IgD-negative memory B cell (primary cell): ENCODE measurements at regions not wholly inside any gene's neighbourhood (a gene's known extent, or its start where the extent isn't known, plus 50 kb on each side); places are given as distances from the start of the nearest gene placed in this dataset.
"Not testable (repeated sequence)": the region's sequence is repeated elsewhere in the genome, so short reads cannot be mapped to it uniquely, and the experiment has no call there.

ENCODE experiments used
- H3K27ac Mint-ChIP-seq, 3 donors: one replicate each; pipeline ENCODE4 v1.8.0; 2020 to 2022; ENCODE audit warnings: mild to moderate bottlenecking in 3 of 3, mixed read lengths in 3 of 3, moderate library complexity in 1 of 3
- H3K27me3 Mint-ChIP-seq: one replicate; pipeline ENCODE4 v1.8.0; 2021; ENCODE audit warnings: mixed read lengths
- H3K36me3 Mint-ChIP-seq: one replicate; pipeline ENCODE4 v1.8.0; 2020; ENCODE audit warnings: mild to moderate bottlenecking, mixed read lengths
- H3K4me1 Mint-ChIP-seq, 3 donors: one replicate each; pipeline ENCODE4 v1.8.0; 2020 to 2022; ENCODE audit warnings: mixed read lengths in 3 of 3, mild to moderate bottlenecking in 1 of 3
- H3K4me3 Mint-ChIP-seq, 4 donors: one replicate each; pipeline ENCODE4 v1.8.0; 2020 to 2022; ENCODE audit warnings: mild to moderate bottlenecking in 4 of 4, mixed read lengths in 4 of 4, moderate library complexity in 3 of 4
- H3K9me3 Mint-ChIP-seq, 3 donors: one replicate each; pipeline ENCODE4 v1.8.0; 2020 to 2021; ENCODE audit warnings: mixed read lengths in 3 of 3, mild to moderate bottlenecking in 1 of 3

GRCh38 chr7:6931456-6931855 lies 105.4 kb upstream of the CCZ1B start:
- H3K36me3 Mint-ChIP-seq, H3K4me1 Mint-ChIP-seq, H3K9me3 Mint-ChIP-seq, H3K27ac Mint-ChIP-seq, H3K27me3 Mint-ChIP-seq, H3K4me3 Mint-ChIP-seq: not testable (repeated sequence)

GRCh38 chr7:6933954-6934632 lies 108.0 kb upstream of the CCZ1B start:
- not testable (repeated sequence) for H3K4me1 Mint-ChIP-seq, H3K4me3 Mint-ChIP-seq, H3K27me3 Mint-ChIP-seq, H3K27ac Mint-ChIP-seq, H3K36me3 Mint-ChIP-seq, H3K9me3 Mint-ChIP-seq

GRCh38 chr7:6934981-6935380 lies 108.9 kb upstream of the CCZ1B start:
- Mint-ChIP-seq H3K27me3 (peaks cover 4% of the 10 kb centered on the region), H3K36me3 (no peaks in the 10 kb centered on the region), H3K4me1 (peaks cover 1 to 5% (median 3%) of the 10 kb centered on the region in 3 donors), H3K27ac (no peak overlapping the region), H3K9me3 (no peaks in the 10 kb centered on the region), H3K4me3 (no peak overlapping the region)

GRCh38 chr7:6936626-6937025 lies 110.6 kb upstream of the CCZ1B start:
- not testable (repeated sequence) for H3K9me3 Mint-ChIP-seq, H3K27ac Mint-ChIP-seq, H3K36me3 Mint-ChIP-seq, H3K27me3 Mint-ChIP-seq, H3K4me1 Mint-ChIP-seq, H3K4me3 Mint-ChIP-seq

GRCh38 chr7:6937746-6938145 lies 111.7 kb upstream of the CCZ1B start:
- H3K9me3 Mint-ChIP-seq, H3K27ac Mint-ChIP-seq, H3K4me3 Mint-ChIP-seq, H3K27me3 Mint-ChIP-seq, H3K36me3 Mint-ChIP-seq, H3K4me1 Mint-ChIP-seq: not testable (repeated sequence)

- H3K27me3 Mint-ChIP-seq, H3K9me3 Mint-ChIP-seq, H3K4me3 Mint-ChIP-seq, H3K4me1 Mint-ChIP-seq, H3K36me3 Mint-ChIP-seq: not testable (repeated sequence)
- H3K27ac Mint-ChIP-seq = peak overlapping the region in 1 of 3 donors; percentile 78
These were observed 112.2 kb upstream of the CCZ1B start for GRCh38 chr7:6938284-6938683.

GRCh38 chr7:6939126-6939525 lies 113.1 kb upstream of the CCZ1B start:
- H3K36me3 Mint-ChIP-seq, H3K27me3 Mint-ChIP-seq, H3K27ac Mint-ChIP-seq, H3K4me1 Mint-ChIP-seq, H3K4me3 Mint-ChIP-seq, H3K9me3 Mint-ChIP-seq: not testable (repeated sequence)

- H3K27ac Mint-ChIP-seq = not testable (repeated sequence)
These were observed 113.8 kb upstream of the CCZ1B start for GRCh38 chr7:6939896-6940295.

GRCh38 chr7:6946873-6947272 lies 120.8 kb upstream of the CCZ1B start:
- not testable (repeated sequence) for H3K9me3 Mint-ChIP-seq, H3K27me3 Mint-ChIP-seq, H3K27ac Mint-ChIP-seq

More at GRCh38 chr7:6939896-6940295, 113.8 kb upstream of the CCZ1B start:
- H3K36me3 Mint-ChIP-seq, H3K4me1 Mint-ChIP-seq, H3K4me3 Mint-ChIP-seq, H3K27me3 Mint-ChIP-seq, H3K9me3 Mint-ChIP-seq: not testable (repeated sequence)

GRCh38 chr7:6950231-6950630 lies 124.2 kb upstream of the CCZ1B start:
- not testable (repeated sequence) for H3K36me3 Mint-ChIP-seq, H3K4me1 Mint-ChIP-seq, H3K27ac Mint-ChIP-seq, H3K9me3 Mint-ChIP-seq, H3K27me3 Mint-ChIP-seq, H3K4me3 Mint-ChIP-seq

More at GRCh38 chr7:6946873-6947272, 120.8 kb upstream of the CCZ1B start:
- H3K36me3 Mint-ChIP-seq, H3K4me1 Mint-ChIP-seq, H3K4me3 Mint-ChIP-seq: not testable (repeated sequence)

GRCh38 chr7:6951553-6951952 lies 125.5 kb upstream of the CCZ1B start:
- H3K27me3 Mint-ChIP-seq = peaks cover 12% of the 10 kb centered on the region
- not testable (repeated sequence) for H3K4me1 Mint-ChIP-seq, H3K9me3 Mint-ChIP-seq, H3K4me3 Mint-ChIP-seq, H3K27ac Mint-ChIP-seq, H3K36me3 Mint-ChIP-seq

- not testable (repeated sequence) for H3K36me3 Mint-ChIP-seq, H3K27me3 Mint-ChIP-seq, H3K4me1 Mint-ChIP-seq, H3K27ac Mint-ChIP-seq, H3K9me3 Mint-ChIP-seq, H3K4me3 Mint-ChIP-seq
These were observed 127.2 kb upstream of the CCZ1B start for GRCh38 chr7:6953138-6953797.

- not testable (repeated sequence) for H3K27me3 Mint-ChIP-seq, H3K4me3 Mint-ChIP-seq, H3K9me3 Mint-ChIP-seq, H3K4me1 Mint-ChIP-seq, H3K27ac Mint-ChIP-seq, H3K36me3 Mint-ChIP-seq
These were observed 127.7 kb upstream of the CCZ1B start for GRCh38 chr7:6953798-6954181.

- H3K27ac Mint-ChIP-seq, H3K4me1 Mint-ChIP-seq, H3K27me3 Mint-ChIP-seq, H3K4me3 Mint-ChIP-seq, H3K9me3 Mint-ChIP-seq, H3K36me3 Mint-ChIP-seq: not testable (repeated sequence)
These were observed 129.3 kb upstream of the CCZ1B start for GRCh38 chr7:6955385-6955784.

GRCh38 chr7:6955990-6956566 lies 130.0 kb upstream of the CCZ1B start:
- not testable (repeated sequence) for H3K27ac Mint-ChIP-seq, H3K9me3 Mint-ChIP-seq, H3K36me3 Mint-ChIP-seq, H3K4me1 Mint-ChIP-seq, H3K4me3 Mint-ChIP-seq
- peaks cover 13% of the 10 kb centered on the region for H3K27me3 Mint-ChIP-seq

- not testable (repeated sequence) for H3K27me3 Mint-ChIP-seq, H3K9me3 Mint-ChIP-seq
These were observed 132.3 kb upstream of the CCZ1B start for GRCh38 chr7:6958371-6958770.

More at GRCh38 chr7:6958371-6958770, 132.3 kb upstream of the CCZ1B start:
- not testable (repeated sequence) for H3K27ac Mint-ChIP-seq, H3K4me1 Mint-ChIP-seq, H3K4me3 Mint-ChIP-seq, H3K36me3 Mint-ChIP-seq
